Mesenchymal stem cell (in vitro differentiated cells and primary cell): ENCODE measurements at regions not wholly inside any gene's neighbourhood (a gene's known extent, or its start where the extent isn't known, plus 50 kb on each side); places are given as distances from the start of the nearest gene placed in this dataset.

Experiments used
- DNase-seq: peaks from one replicate; pipeline ENCODE4 v3.0.0-alpha.2; 2013
- H2AFZ ChIP-seq: one replicate; pipeline ENCODE4 v1.6.1; 2013; ENCODE audit warnings: low read depth, mild to moderate bottlenecking, control low read depth, inconsistent platforms, low read length, moderate library complexity
- H2AK5ac ChIP-seq: 2 replicates; pipeline ENCODE4 v1.6.1; 2013; ENCODE audit warnings: low read length, moderate library complexity, mild to moderate bottlenecking, inconsistent platforms; ENCODE audit not compliant: severe bottlenecking
- H2BK120ac ChIP-seq: one replicate; pipeline ENCODE4 v1.6.1; 2013; ENCODE audit warnings: low read depth, mild to moderate bottlenecking, inconsistent platforms, low read length, moderate library complexity
- H2BK12ac ChIP-seq, 2 experiments: one replicate each; pipeline ENCODE4 v1.6.1; 2013; ENCODE audit warnings: inconsistent platforms in 2 of 2, low read length in 2 of 2, mild to moderate bottlenecking in 2 of 2, moderate library complexity in 2 of 2, control low read depth in 1 of 2
- H2BK15ac ChIP-seq: one replicate; pipeline ENCODE4 v1.6.1; 2013; ENCODE audit warnings: mild to moderate bottlenecking, low read depth, inconsistent platforms; ENCODE audit not compliant: poor library complexity, severe bottlenecking
- H2BK5ac ChIP-seq: 2 replicates; pipeline ENCODE4 v1.6.1; 2013; ENCODE audit warnings: low read depth, mild to moderate bottlenecking, low read length, control low read depth, inconsistent platforms; ENCODE audit not compliant: poor library complexity, severe bottlenecking
- H3K14ac ChIP-seq, 2 experiments: one replicate each; pipeline ENCODE4 v1.6.1; 2013; ENCODE audit warnings: inconsistent platforms in 2 of 2, low read length in 2 of 2, control low read depth in 1 of 2, mild to moderate bottlenecking in 1 of 2, moderate library complexity in 1 of 2
- H3K18ac ChIP-seq, 2 experiments: one replicate each; pipeline ENCODE4 v1.6.1; 2013; ENCODE audit warnings: inconsistent platforms in 2 of 2, low read length in 2 of 2, control low read depth in 1 of 2, low read depth in 1 of 2, mild to moderate bottlenecking in 1 of 2
- H3K23ac ChIP-seq, 2 experiments: one replicate each; pipeline ENCODE4 v1.6.1; 2013; ENCODE audit warnings: inconsistent platforms in 2 of 2, low read length in 2 of 2, mild to moderate bottlenecking in 2 of 2, moderate library complexity in 2 of 2, control low read depth in 1 of 2
- H3K27ac ChIP-seq: 2 replicates; pipeline ENCODE4 v1.5.1; 2013; ENCODE audit warnings: mild to moderate bottlenecking, moderate library complexity, low read length, control low read depth, inconsistent platforms; ENCODE audit not compliant: poor library complexity, severe bottlenecking
- H3K27me3 ChIP-seq, 2 experiments: 2 replicates each; pipeline versions ENCODE4 v1.6.1 to v1.7.0; 2013; ENCODE audit warnings: low read length in 2 of 2, mild to moderate bottlenecking in 2 of 2, moderate library complexity in 2 of 2, control low read depth in 1 of 2, inconsistent platforms in 1 of 2; ENCODE audit not compliant: control insufficient read depth in 1 of 2, insufficient read depth in 1 of 2
- H3K36me3 ChIP-seq, 2 experiments: 2 replicates each; pipeline versions ENCODE4 v1.6.1 to v1.7.0; 2013; ENCODE audit warnings: low read length in 2 of 2, control low read depth in 1 of 2, inconsistent platforms in 1 of 2, low read depth in 1 of 2, mild to moderate bottlenecking in 1 of 2; ENCODE audit not compliant: insufficient read depth in 2 of 2, control insufficient read depth in 1 of 2
- H3K4ac ChIP-seq, 2 experiments: one replicate each; pipeline ENCODE4 v1.6.1; 2013; ENCODE audit warnings: inconsistent platforms in 2 of 2, low read length in 2 of 2, mild to moderate bottlenecking in 2 of 2, moderate library complexity in 2 of 2, control low read depth in 1 of 2, low read depth in 1 of 2
- H3K4me1 ChIP-seq: 2 replicates; pipeline ENCODE4 v1.6.1; 2013; ENCODE audit warnings: low read depth, low read length, control low read depth; ENCODE audit not compliant: control insufficient read depth, insufficient read depth
- H3K4me2 ChIP-seq: 2 replicates; pipeline ENCODE4 v1.6.1; 2013; ENCODE audit warnings: low read length, mild to moderate bottlenecking, inconsistent platforms; ENCODE audit not compliant: poor library complexity, severe bottlenecking
- H3K4me3 ChIP-seq, 2 experiments: 2 replicates each; pipeline versions ENCODE4 v1.5.1 to v1.7.0; 2013; ENCODE audit warnings: low read length in 2 of 2, mild to moderate bottlenecking in 2 of 2, control low read depth in 1 of 2, low read depth in 1 of 2; ENCODE audit not compliant: insufficient read depth in 1 of 2
- H3K79me1 ChIP-seq: replicated peaks from 2 replicates; pipeline ENCODE4 v1.6.1; 2013; ENCODE audit warnings: mild to moderate bottlenecking, control low read depth, low read length, inconsistent platforms; ENCODE audit not compliant: poor library complexity, severe bottlenecking
- H3K9ac ChIP-seq: 2 replicates; pipeline ENCODE4 v1.7.0; 2013; ENCODE audit warnings: mild to moderate bottlenecking, low read length, moderate library complexity
- H3K9me3 ChIP-seq: 2 replicates; pipeline ENCODE4 v1.7.0; 2013; ENCODE audit warnings: mild to moderate bottlenecking, low read length; ENCODE audit not compliant: control insufficient read depth
- H4K8ac ChIP-seq: one replicate; pipeline ENCODE4 v1.6.1; 2013; ENCODE audit warnings: inconsistent platforms, mild to moderate bottlenecking, low read length, moderate library complexity
- H4K91ac ChIP-seq: one replicate; pipeline ENCODE4 v1.6.1; 2013; ENCODE audit warnings: mild to moderate bottlenecking, low read length, inconsistent platforms
- WGBS: methylation state at CpG from one replicate; pipeline ENCODE4 v1.1.7; 2013; ENCODE audit warnings: mixed read lengths; 5-methylcytosine and 5-hydroxymethylcytosine counted together

DNA sequence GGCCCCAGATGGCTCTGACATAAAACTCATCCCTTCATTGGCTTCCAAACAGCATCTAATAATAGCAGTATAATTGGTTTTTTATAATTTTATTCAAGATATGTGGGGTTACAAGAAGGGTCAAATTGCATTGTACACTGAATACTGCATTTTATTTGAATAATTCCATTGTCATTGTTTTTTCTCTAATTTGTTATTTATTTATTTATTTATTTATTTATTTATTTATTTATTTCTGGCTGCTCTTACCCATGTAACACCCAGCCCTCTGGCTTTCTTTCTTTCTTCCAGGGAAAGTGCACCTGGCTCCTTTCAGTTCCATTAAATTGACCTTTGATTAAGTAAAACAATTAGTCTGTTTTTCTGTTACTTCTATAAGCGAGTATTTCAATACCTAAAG lies 210.1 kb downstream of the CDH9 start:
- Histone ChIP-seq H4K8ac (no peak overlapping the region), H3K23ac (no peak overlapping the region), H3K27ac (no peak overlapping the region), H3K4me1 (no peaks in the 10 kb centered on the region), H3K79me1 (no peaks in the 10 kb centered on the region), H3K9ac (no peak overlapping the region), H2AFZ (no peak overlapping the region), H2BK12ac (no peak overlapping the region), H2AK5ac (no peak overlapping the region), H2BK5ac (no peak overlapping the region), H3K4ac (no peak overlapping the region), H3K14ac (no peak overlapping the region), H2BK15ac (no peak overlapping the region), H3K4me2 (no peak overlapping the region), H3K9me3 (peaks cover 4% of the 10 kb centered on the region), H3K4me3 (no peak overlapping the region), H2BK120ac (no peak overlapping the region), H3K27me3 (no peaks in the 10 kb centered on the region), H4K91ac (no peak overlapping the region), H3K36me3 (no peaks in the 10 kb centered on the region), H3K18ac (no peak overlapping the region)
- 88% methylated on average over 1 of the region's 1 CpG for WGBS
- no peak for DNase-seq

DNA sequence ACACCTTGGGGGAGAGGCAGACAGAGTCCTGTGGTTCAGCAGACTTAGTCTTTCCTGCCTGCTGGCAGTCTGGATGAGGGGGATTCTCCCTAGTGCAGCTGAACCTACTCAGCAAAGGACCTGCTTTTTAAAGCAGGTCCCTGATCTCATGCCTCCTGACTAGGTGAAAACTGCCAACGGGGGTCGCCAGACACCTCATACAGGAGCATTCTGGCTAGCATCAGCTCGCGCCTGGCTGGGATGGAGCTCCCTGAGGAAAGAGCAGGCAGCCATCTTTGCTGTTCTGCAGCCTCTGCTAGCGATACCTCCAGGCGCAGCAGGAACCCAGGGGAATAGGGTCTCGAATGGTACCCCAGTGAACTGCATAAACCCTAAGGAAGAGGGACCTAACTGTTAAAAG lies 225.2 kb downstream of the CDH9 start:
- Histone ChIP-seq H3K27me3 (no peaks in the 10 kb centered on the region), H2AFZ (no peak overlapping the region), H3K4me3 (no peak overlapping the region), H3K9me3 (peaks cover 27% of the 10 kb centered on the region), H2BK15ac (no peak overlapping the region), H3K23ac (no peak overlapping the region), H3K18ac (no peak overlapping the region), H3K36me3 (no peaks in the 10 kb centered on the region), H2BK12ac (no peak overlapping the region), H3K9ac (no peak overlapping the region), H3K4me1 (no peaks in the 10 kb centered on the region), H3K4ac (no peak overlapping the region), H3K14ac (no peak overlapping the region), H2BK120ac (no peak overlapping the region), H3K79me1 (no peaks in the 10 kb centered on the region), H3K27ac (no peak overlapping the region), H2BK5ac (no peak overlapping the region), H4K8ac (no peak overlapping the region), H3K4me2 (no peak overlapping the region), H2AK5ac (no peak overlapping the region), H4K91ac (no peak overlapping the region)
- 79% methylated on average over 7 of the region's 7 CpGs for WGBS
- DNase-seq, result no peak

DNA sequence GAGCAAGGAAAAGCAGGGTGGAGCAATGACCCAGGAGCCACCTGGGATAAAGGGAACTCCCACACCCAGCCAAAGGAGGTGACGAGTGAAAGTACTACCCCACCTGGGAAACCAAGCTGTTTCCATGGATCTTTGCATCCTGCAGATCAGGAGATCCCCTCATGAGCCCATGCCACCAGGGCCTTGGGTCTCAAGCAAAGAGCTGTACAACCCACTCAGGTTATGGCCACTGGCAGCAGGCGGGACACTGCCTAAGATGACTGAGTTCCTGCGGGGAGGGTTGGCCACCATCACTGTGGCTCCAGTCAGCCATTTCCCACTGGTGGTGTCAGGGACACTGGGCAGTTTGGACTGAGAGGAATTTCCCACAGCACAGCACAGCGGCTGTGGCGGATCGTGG lies 225.7 kb downstream of the CDH9 start:
- Histone ChIP-seq H4K8ac (no peak overlapping the region), H3K4me2 (no peak overlapping the region), H4K91ac (peak overlapping the region; percentile 50), H2AFZ (no peak overlapping the region), H3K79me1 (no peaks in the 10 kb centered on the region), H3K9me3 (peaks cover 27% of the 10 kb centered on the region), H2BK5ac (no peak overlapping the region), H3K27ac (no peak overlapping the region), H2BK15ac (no peak overlapping the region), H3K14ac (no peak overlapping the region), H3K4ac (peak overlapping the region in 1 of 2 experiments; percentile 64), H3K36me3 (no peaks in the 10 kb centered on the region), H3K23ac (no peak overlapping the region), H3K9ac (no peak overlapping the region), H3K18ac (no peak overlapping the region), H2AK5ac (no peak overlapping the region), H3K4me1 (no peaks in the 10 kb centered on the region), H3K4me3 (no peak overlapping the region), H3K27me3 (no peaks in the 10 kb centered on the region), H2BK120ac (no peak overlapping the region), H2BK12ac (no peak overlapping the region)
- DNase-seq, result no peak
- WGBS, result 96% methylated on average over 6 of the region's 6 CpGs

DNA sequence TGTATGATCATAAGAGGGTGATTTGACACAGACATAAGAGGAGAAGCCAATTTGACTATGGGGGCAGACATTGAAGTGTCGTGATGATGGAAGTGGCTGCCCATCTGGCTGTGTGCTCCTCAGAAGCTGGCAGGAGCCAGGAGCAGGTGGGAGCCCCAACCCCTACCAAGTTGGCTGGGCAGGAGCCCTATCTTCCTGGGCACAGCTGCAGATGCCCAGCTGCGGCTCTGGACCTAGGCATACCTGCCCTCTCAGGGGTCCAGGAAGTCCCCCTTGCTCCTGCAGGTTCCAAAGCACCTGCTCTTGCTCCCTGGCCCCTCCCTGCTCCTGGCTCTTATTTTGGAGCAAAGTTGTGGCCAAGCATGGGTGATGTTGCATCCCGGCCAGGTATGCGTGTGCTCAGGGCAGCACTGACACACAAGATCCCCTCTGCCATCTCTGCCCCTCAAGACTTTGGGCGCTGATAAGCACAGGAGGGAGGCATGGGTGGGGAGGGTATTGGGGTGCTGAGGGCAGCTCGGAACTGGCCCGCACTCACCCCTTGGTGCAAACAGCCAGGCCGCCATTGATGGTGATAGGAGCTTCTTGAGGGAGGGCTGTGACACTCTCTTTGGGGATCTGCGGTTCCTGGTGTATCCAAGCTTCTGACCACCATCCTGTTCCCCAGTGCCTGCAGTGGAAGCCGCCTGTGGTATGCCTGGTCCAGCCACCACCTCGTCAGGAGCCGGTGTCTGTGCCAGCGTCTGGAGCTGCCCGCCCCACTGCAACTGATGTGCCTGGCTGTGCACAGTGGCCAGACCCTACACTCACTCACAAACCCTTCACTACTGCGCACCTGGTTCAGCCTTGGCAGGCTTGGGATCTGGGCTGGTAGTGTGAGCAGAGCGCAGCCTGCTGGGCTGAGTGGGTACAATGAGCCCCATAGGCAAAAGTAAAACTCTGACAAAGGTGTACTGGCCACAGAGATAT lies 230.9 kb downstream of the CDH9 start:
- H2BK120ac ChIP-seq, result no peak overlapping the region
- H2BK5ac ChIP-seq, result no peak overlapping the region
- H3K4me1 ChIP-seq, result no peaks in the 10 kb centered on the region
- H4K91ac ChIP-seq, result no peak overlapping the region
- H3K18ac ChIP-seq, result no peak overlapping the region
- H3K23ac ChIP-seq, result no peak overlapping the region
- no peak overlapping the region for H3K14ac ChIP-seq
- no peaks in the 10 kb centered on the region for H3K27me3 ChIP-seq
- no peak for DNase-seq
- H2BK12ac ChIP-seq, result no peak overlapping the region
- no peak overlapping the region for H3K27ac ChIP-seq
- H2AK5ac ChIP-seq, result no peak overlapping the region
- no peak overlapping the region for H4K8ac ChIP-seq
- no peak overlapping the region for H3K4me3 ChIP-seq
- no peak overlapping the region for H3K9ac ChIP-seq
- peaks cover 35% of the 10 kb centered on the region for H3K9me3 ChIP-seq
- H2BK15ac ChIP-seq, result no peak overlapping the region
- H3K4me2 ChIP-seq, result no peak overlapping the region
- WGBS, result 89% methylated on average over 16 of the region's 16 CpGs
- no peak overlapping the region for H3K4ac ChIP-seq
- no peak overlapping the region for H2AFZ ChIP-seq
- no peaks in the 10 kb centered on the region for H3K36me3 ChIP-seq
- no peaks in the 10 kb centered on the region for H3K79me1 ChIP-seq
